IgD-negative memory B cell (primary cell): ENCODE measurements at regions not wholly inside any gene's neighbourhood (a gene's known extent, or its start where the extent isn't known, plus 50 kb on each side); places are given as distances from the start of the nearest gene placed in this dataset.

Source experiments
- H3K27ac Mint-ChIP-seq, 3 donors: one replicate each; pipeline ENCODE4 v1.8.0; 2020 to 2022; ENCODE audit warnings: mild to moderate bottlenecking in 3 of 3, mixed read lengths in 3 of 3, moderate library complexity in 1 of 3
- H3K27me3 Mint-ChIP-seq: one replicate; pipeline ENCODE4 v1.8.0; 2021; ENCODE audit warnings: mixed read lengths
- H3K36me3 Mint-ChIP-seq: one replicate; pipeline ENCODE4 v1.8.0; 2020; ENCODE audit warnings: mild to moderate bottlenecking, mixed read lengths
- H3K4me1 Mint-ChIP-seq, 3 donors: one replicate each; pipeline ENCODE4 v1.8.0; 2020 to 2022; ENCODE audit warnings: mixed read lengths in 3 of 3, mild to moderate bottlenecking in 1 of 3
- H3K4me3 Mint-ChIP-seq, 4 donors: one replicate each; pipeline ENCODE4 v1.8.0; 2020 to 2022; ENCODE audit warnings: mild to moderate bottlenecking in 4 of 4, mixed read lengths in 4 of 4, moderate library complexity in 3 of 4
- H3K9me3 Mint-ChIP-seq, 3 donors: one replicate each; pipeline ENCODE4 v1.8.0; 2020 to 2021; ENCODE audit warnings: mixed read lengths in 3 of 3, mild to moderate bottlenecking in 1 of 3

DNA sequence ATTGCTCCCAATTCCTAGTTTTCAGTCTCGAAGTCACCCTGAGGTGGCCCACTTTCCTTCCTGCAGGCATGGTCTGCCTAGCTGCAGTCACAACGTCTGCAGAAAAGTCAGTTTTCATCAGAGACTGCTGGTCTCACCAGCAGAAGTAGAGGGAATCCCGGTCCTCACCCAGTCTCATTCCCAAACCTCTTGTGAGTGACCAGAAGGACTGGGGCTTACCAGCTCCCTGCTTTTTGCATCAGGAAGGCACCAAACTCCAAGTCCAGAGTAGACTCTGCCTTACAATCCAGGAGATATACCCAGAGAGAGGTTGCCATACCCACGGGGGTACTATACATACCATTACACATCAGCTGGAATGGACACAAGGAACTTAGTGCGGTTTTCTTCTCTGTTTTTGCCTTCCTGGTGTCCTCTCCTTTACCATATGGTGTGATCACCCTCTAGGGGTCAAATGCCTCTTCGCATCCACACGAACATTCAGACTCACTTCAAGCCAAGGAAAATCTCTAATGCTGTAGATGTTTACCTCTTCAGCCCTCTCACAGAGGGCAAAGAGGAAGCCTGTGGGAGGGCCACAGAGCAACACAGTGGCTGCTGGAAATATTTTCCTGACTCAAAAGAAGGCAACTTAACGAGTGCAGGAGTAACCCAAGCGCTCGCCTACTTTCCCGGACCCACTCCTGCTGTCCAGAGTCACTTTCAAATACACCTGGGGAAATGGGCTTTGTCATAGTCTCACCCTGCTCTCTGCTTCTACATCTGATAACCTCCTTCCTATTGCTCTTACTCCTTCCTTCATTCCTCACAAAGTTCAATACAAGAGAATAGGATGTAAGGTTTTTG is 220.9 kb downstream of the C7orf25 start:
- H3K27me3 Mint-ChIP-seq: peaks cover 1% of the 10 kb centered on the region
- H3K36me3 Mint-ChIP-seq: no peaks in the 10 kb centered on the region
- H3K4me1 Mint-ChIP-seq: no peaks in the 10 kb centered on the region
- peaks cover 0 to 2% (median 0%) of the 10 kb centered on the region in 3 donors for H3K9me3 Mint-ChIP-seq
- H3K27ac Mint-ChIP-seq: no peak overlapping the region
- no peak overlapping the region for H3K4me3 Mint-ChIP-seq

GRCh38 chr7:42689626-42690025 is 222.2 kb downstream of the C7orf25 start:
- peaks cover 1% of the 10 kb centered on the region for H3K27me3 Mint-ChIP-seq
- H3K36me3 Mint-ChIP-seq: no peaks in the 10 kb centered on the region
- H3K27ac Mint-ChIP-seq: no peak overlapping the region
- H3K4me3 Mint-ChIP-seq: no peak overlapping the region
- peaks cover 0 to 2% (median 0%) of the 10 kb centered on the region in 3 donors for H3K9me3 Mint-ChIP-seq
- no peaks in the 10 kb centered on the region for H3K4me1 Mint-ChIP-seq

- no peak overlapping the region for H3K4me3 Mint-ChIP-seq
These were observed 223.9 kb downstream of the C7orf25 start for GRCh38 chr7:42688056-42688371.

DNA sequence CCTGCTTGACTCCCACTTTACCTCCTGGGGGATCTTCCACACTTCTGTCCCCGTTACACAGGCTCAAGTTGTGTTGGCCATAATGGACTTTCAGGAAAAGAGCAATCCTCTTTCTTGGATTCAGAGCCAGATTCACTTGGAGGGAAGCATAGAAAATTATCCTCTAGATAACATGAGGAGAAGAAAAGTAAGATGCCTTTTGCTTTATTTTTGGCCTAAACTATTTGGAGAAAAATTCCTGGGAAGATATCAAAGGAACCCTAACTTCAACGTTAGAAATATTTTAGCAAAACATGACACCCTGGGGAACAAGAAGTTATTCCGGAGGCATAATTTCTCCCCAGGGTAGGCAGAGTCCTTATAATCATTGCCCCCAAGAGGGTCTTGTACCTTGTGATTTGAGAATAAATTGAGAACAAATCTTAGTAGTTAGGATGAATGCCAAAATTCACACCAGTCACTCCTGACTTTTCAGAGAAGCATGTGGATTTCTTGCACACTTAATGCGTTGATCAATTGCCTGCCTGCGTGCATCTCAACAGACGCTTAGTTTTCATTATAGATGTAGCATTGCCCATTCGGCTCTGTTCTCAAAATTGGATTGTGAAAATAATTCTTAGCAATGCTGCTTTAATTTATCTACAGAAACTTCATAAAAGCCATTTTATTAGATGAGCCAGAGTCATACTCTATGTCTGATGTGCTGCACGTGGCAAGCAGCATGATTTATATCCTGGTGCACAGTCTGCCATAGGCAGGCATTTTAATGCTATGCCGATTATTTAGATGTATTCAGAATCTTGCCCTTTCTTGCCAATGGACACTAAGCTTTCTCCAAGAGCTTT is 224.4 kb downstream of the C7orf25 start:
- Mint-ChIP-seq H3K4me3 (no peak overlapping the region), H3K4me1 (no peaks in the 10 kb centered on the region), H3K36me3 (no peaks in the 10 kb centered on the region), H3K27me3 (no peaks in the 10 kb centered on the region), H3K27ac (no peak overlapping the region), H3K9me3 (peaks cover 0 to 3% (median 0%) of the 10 kb centered on the region in 3 donors)

More at GRCh38 chr7:42688056-42688371, 223.9 kb downstream of the C7orf25 start:
- peaks cover 0 to 3% (median 0%) of the 10 kb centered on the region in 3 donors for H3K9me3 Mint-ChIP-seq
- no peaks in the 10 kb centered on the region for H3K4me1 Mint-ChIP-seq
- H3K27ac Mint-ChIP-seq: no peak overlapping the region
- H3K27me3 Mint-ChIP-seq: no peaks in the 10 kb centered on the region
- no peaks in the 10 kb centered on the region for H3K36me3 Mint-ChIP-seq

- no peaks in the 10 kb centered on the region for H3K4me1 Mint-ChIP-seq
- no peak overlapping the region for H3K27ac Mint-ChIP-seq
- H3K36me3 Mint-ChIP-seq: no peaks in the 10 kb centered on the region
- no peak overlapping the region for H3K4me3 Mint-ChIP-seq
- H3K9me3 Mint-ChIP-seq: peaks cover 0 to 3% (median 0%) of the 10 kb centered on the region in 3 donors
- H3K27me3 Mint-ChIP-seq: no peaks in the 10 kb centered on the region
These were observed 225.2 kb downstream of the C7orf25 start for GRCh38 chr7:42686594-42687156.

- H3K4me1 Mint-ChIP-seq: no peaks in the 10 kb centered on the region
- no peak overlapping the region for H3K27ac Mint-ChIP-seq
- peaks cover 0 to 3% (median 0%) of the 10 kb centered on the region in 3 donors for H3K9me3 Mint-ChIP-seq
- no peaks in the 10 kb centered on the region for H3K27me3 Mint-ChIP-seq
- no peak overlapping the region for H3K4me3 Mint-ChIP-seq
- no peaks in the 10 kb centered on the region for H3K36me3 Mint-ChIP-seq
These were observed 226.0 kb downstream of the C7orf25 start for GRCh38 chr7:42685911-42686310.

DNA sequence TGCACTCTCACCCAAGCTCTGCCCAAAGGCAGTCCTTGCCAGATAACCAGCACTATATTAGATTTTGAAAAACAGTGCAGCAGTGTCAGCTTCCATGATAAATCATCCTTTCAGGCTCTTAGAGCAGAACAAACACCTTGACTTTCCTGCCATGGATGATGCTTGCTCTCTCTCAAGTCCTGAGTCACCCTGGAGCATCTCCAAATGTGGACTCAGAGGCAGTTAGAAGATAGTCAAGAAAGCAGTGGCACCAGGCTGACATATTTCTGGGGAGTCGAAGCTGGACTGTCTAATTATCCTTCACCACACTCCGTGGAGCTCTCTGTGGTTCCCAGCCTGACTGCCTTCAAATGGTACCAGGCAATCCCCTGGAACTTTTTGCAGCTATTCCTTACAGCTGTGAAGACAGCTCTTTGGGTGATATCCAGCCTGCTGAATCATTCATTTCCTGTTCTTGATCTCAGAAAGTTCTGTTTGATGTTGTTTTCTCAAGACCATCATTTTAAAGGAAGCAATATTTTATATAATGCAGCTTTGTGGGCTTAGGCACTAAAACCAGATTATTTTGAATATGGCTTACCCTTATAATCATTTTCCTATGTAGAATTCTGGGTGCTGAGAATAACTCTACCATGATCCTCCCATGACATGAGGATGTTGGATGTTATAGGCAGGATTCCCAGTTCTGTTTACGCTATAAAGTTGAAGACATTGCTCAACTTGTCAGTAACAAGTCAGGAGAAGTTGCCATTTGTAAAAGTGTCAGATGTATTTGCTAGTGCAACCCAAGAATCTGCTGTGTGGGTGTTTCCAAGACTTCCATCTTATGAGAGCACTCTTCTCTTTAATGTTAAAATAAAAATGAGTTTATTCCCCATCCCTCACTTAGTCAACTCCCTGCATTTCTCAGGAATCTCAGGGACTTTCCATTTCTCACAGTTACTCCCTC is 233.8 kb downstream of the C7orf25 start:
- no peaks in the 10 kb centered on the region for H3K4me1 Mint-ChIP-seq
- no peak overlapping the region for H3K4me3 Mint-ChIP-seq
- H3K36me3 Mint-ChIP-seq: no peaks in the 10 kb centered on the region

DNA sequence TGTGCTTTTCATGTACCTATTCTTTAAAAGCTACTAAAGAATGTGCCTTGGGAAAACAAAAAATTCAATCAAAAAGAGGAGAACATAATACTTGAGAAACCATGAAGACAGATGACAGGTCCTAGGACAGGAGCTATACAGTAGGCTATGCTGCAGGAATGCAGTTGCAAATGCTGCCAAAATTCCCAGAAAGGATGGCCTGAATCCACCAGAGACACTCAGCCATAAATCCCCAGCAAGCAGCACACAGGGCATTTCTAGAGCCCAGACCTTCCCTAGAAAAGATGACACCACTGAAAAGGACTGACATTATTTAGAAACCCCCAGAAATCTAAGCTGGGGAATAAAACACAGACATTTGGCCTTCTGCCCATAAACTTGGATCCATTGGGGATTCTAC is 237.3 kb downstream of the C7orf25 start:
- H3K36me3 Mint-ChIP-seq: no peaks in the 10 kb centered on the region
- H3K4me1 Mint-ChIP-seq: no peaks in the 10 kb centered on the region
- no peaks in the 10 kb centered on the region for H3K27me3 Mint-ChIP-seq
- H3K4me3 Mint-ChIP-seq: no peak overlapping the region
- H3K9me3 Mint-ChIP-seq: peaks cover 0 to 1% (median 0%) of the 10 kb centered on the region in 3 donors
- no peak overlapping the region for H3K27ac Mint-ChIP-seq

More for the DNA sequence above, 233.8 kb downstream of the C7orf25 start:
- Mint-ChIP-seq H3K27me3 (no peaks in the 10 kb centered on the region), H3K27ac (no peak overlapping the region), H3K9me3 (peaks cover 0 to 3% (median 2%) of the 10 kb centered on the region in 3 donors)

GRCh38 chr7:42673951-42674350 is 237.9 kb downstream of the C7orf25 start:
- no peak overlapping the region for H3K27ac Mint-ChIP-seq
- H3K27me3 Mint-ChIP-seq: no peaks in the 10 kb centered on the region
- H3K4me3 Mint-ChIP-seq: no peak overlapping the region
- H3K36me3 Mint-ChIP-seq: no peaks in the 10 kb centered on the region
- H3K4me1 Mint-ChIP-seq: no peaks in the 10 kb centered on the region
- peaks cover 0 to 1% (median 0%) of the 10 kb centered on the region in 3 donors for H3K9me3 Mint-ChIP-seq

- H3K4me1 Mint-ChIP-seq: no peaks in the 10 kb centered on the region
- H3K9me3 Mint-ChIP-seq: peaks cover 0 to 1% (median 0%) of the 10 kb centered on the region in 3 donors
- H3K36me3 Mint-ChIP-seq: peaks cover 2% of the 10 kb centered on the region
- no peak overlapping the region for H3K27ac Mint-ChIP-seq
- H3K4me3 Mint-ChIP-seq: no peak overlapping the region
- H3K27me3 Mint-ChIP-seq: no peaks in the 10 kb centered on the region
These were observed 239.4 kb downstream of the C7orf25 start for GRCh38 chr7:42672339-42672999.

DNA sequence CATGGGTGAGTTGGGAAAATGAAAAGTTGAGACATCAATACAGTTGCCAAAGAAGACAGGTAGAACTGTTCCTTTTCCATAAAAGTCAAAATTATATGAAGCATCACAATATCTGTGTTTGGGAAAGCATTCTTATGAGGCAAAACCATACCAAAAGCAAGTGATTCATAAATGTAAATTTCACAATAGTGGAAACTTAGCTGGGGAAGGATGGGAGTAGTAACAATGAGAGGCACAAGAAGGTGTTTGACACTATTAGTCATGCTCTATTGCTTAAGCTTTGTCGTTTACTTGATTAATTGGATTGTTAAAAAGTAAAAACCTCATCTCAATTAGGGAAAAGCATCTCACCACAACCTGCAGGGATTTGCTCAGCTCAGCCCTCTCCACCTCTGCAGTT is 240.2 kb downstream of the C7orf25 start:
- H3K4me3 Mint-ChIP-seq: no peak overlapping the region
- no peaks in the 10 kb centered on the region for H3K27me3 Mint-ChIP-seq
- peaks cover 0 to 7% (median 6%) of the 10 kb centered on the region in 3 donors for H3K9me3 Mint-ChIP-seq
- H3K27ac Mint-ChIP-seq: no peak overlapping the region
- peaks cover 2% of the 10 kb centered on the region for H3K36me3 Mint-ChIP-seq
- H3K4me1 Mint-ChIP-seq: no peaks in the 10 kb centered on the region

- H3K27ac Mint-ChIP-seq: no peak overlapping the region
- H3K4me3 Mint-ChIP-seq: no peak overlapping the region
- no peaks in the 10 kb centered on the region for H3K27me3 Mint-ChIP-seq
- H3K36me3 Mint-ChIP-seq: peaks cover 2% of the 10 kb centered on the region
- no peaks in the 10 kb centered on the region for H3K4me1 Mint-ChIP-seq
- H3K9me3 Mint-ChIP-seq: peaks cover 2 to 17% (median 6%) of the 10 kb centered on the region in 3 donors
These were observed 244.9 kb downstream of the C7orf25 start for GRCh38 chr7:42666994-42667393.

DNA sequence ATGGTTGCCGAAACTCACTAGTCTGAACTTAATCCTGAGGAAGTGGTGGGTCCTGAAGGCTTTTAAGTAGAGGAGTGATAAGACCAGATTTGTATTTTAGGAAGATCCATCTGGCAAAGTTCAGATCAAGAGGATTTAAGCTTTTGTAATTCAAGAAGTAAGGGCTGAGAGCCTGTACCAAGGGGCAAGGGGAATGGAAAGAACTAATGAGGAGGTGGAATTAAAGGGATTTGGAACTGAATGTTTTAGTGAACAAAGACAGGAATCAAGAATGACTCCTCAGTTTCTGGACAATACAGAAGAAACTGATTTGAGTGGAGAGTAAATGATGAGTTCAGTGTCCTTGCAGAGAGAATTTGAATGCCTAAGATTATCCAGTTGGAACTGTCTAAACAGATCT is 249.0 kb downstream of the C7orf25 start:
- H3K27me3 Mint-ChIP-seq: no peaks in the 10 kb centered on the region
- peaks cover 2 to 17% (median 5%) of the 10 kb centered on the region in 3 donors for H3K9me3 Mint-ChIP-seq
- no peak overlapping the region for H3K27ac Mint-ChIP-seq
- no peaks in the 10 kb centered on the region for H3K4me1 Mint-ChIP-seq
- peaks cover 2% of the 10 kb centered on the region for H3K36me3 Mint-ChIP-seq
- no peak overlapping the region for H3K4me3 Mint-ChIP-seq

- no peaks in the 10 kb centered on the region for H3K4me1 Mint-ChIP-seq
- no peaks in the 10 kb centered on the region for H3K27me3 Mint-ChIP-seq
- H3K36me3 Mint-ChIP-seq: no peaks in the 10 kb centered on the region
- H3K9me3 Mint-ChIP-seq: peaks cover 0 to 7% (median 2%) of the 10 kb centered on the region in 3 donors
- H3K27ac Mint-ChIP-seq: no peak overlapping the region
- H3K4me3 Mint-ChIP-seq: no peak overlapping the region
These were observed 250.6 kb downstream of the C7orf25 start for GRCh38 chr7:42661312-42661711.
